CD14-positive monocyte (primary cell): ENCODE measurements at regions not wholly inside any gene's neighbourhood (a gene's known extent, or its start where the extent isn't known, plus 50 kb on each side); places are given as distances from the start of the nearest gene placed in this dataset.

Experiments
- DNase-seq, 3 donors: peaks; one replicate each; pipeline ENCODE4 v3.0.0-alpha.2; 2011 to 2022
- H2AFZ ChIP-seq: 2 replicates; pipeline ENCODE4 v1.6.0; 2012; ENCODE audit warnings: mild to moderate bottlenecking, low read depth, low read length, inconsistent platforms; ENCODE audit not compliant: insufficient read depth, poor library complexity, severe bottlenecking
- H3K27ac ChIP-seq, 2 donors: 1 replicate in 1 of 2; 2 replicates in 1 of 2; pipeline ENCODE4 v1.5.1; 2012 to 2013; ENCODE audit warnings: low read length in 2 of 2, control low read depth in 1 of 2, inconsistent platforms in 1 of 2, low read depth in 1 of 2, mild to moderate bottlenecking in 1 of 2
- H3K27me3 ChIP-seq, 2 donors: one replicate each; pipeline versions ENCODE4 v1.6.0 to v1.6.1; 2011 to 2013; ENCODE audit warnings: low read length in 2 of 2; ENCODE audit not compliant: control insufficient read depth in 2 of 2, insufficient read depth in 2 of 2
- H3K36me3 ChIP-seq, 2 donors: replicated peaks in 1 of 2; 1 replicate in 1 of 2; 2 replicates in 1 of 2; pipeline versions ENCODE4 v1.5.1 to v1.6.1; 2012 to 2013; ENCODE audit warnings: low read length in 2 of 2, control low read depth in 1 of 2, inconsistent platforms in 1 of 2, mild to moderate bottlenecking in 1 of 2; ENCODE audit not compliant: insufficient read depth in 2 of 2, control insufficient read depth in 1 of 2
- H3K4me1 ChIP-seq, 2 donors: 1 replicate in 1 of 2; 2 replicates in 1 of 2; pipeline versions ENCODE4 v1.5.1 to v1.6.1; 2012 to 2013; ENCODE audit warnings: low read length in 2 of 2, control low read depth in 1 of 2, inconsistent platforms in 1 of 2, mild to moderate bottlenecking in 1 of 2, moderate library complexity in 1 of 2; ENCODE audit not compliant: insufficient read depth in 2 of 2, control insufficient read depth in 1 of 2
- H3K4me2 ChIP-seq: replicated peaks from 2 replicates; pipeline ENCODE3; 2012; ENCODE audit warnings: low read length, moderate library complexity, mild to moderate bottlenecking; ENCODE audit not compliant: poor library complexity, severe bottlenecking; ENCODE audit errors: extremely low read depth
- H3K4me3 ChIP-seq, 3 experiments: fragments of 200-600 bp in 1 of 3; sonication (generic) in 1 of 3; replicated peaks in 1 of 3; 1 replicate in 2 of 3; 2 replicates in 1 of 3; pipeline ENCODE4 v1.5.1; 2011 to 2013; ENCODE audit warnings: low read length in 3 of 3, mild to moderate bottlenecking in 3 of 3, control low read depth in 2 of 3, low read depth in 2 of 3, inconsistent platforms in 1 of 3, moderate library complexity in 1 of 3
- H3K79me2 ChIP-seq: 2 replicates; pipeline ENCODE4 v1.6.0; 2012; ENCODE audit warnings: mild to moderate bottlenecking, control low read depth, inconsistent platforms, low read length, moderate library complexity; ENCODE audit not compliant: insufficient read depth
- H3K9ac ChIP-seq: 2 replicates; pipeline ENCODE4 v1.6.0; 2017; ENCODE audit warnings: low read length, mild to moderate bottlenecking; ENCODE audit not compliant: insufficient read depth, poor library complexity, severe bottlenecking
- H3K9me3 ChIP-seq, 2 donors: replicated peaks in 1 of 2; 1 replicate in 1 of 2; 2 replicates in 1 of 2; pipeline versions ENCODE4 v1.5.1 to v1.6.1; 2012 to 2013; ENCODE audit warnings: low read length in 2 of 2, control low read depth in 1 of 2; ENCODE audit not compliant: control insufficient read depth in 1 of 2, insufficient read depth in 1 of 2
- H4K20me1 ChIP-seq: 2 replicates; pipeline ENCODE4 v1.6.0; 2012; ENCODE audit warnings: mild to moderate bottlenecking, low read length, control low read depth, moderate library complexity; ENCODE audit not compliant: insufficient read depth
- H3K27ac Mint-ChIP-seq, 7 donors: one replicate each; pipeline ENCODE4 v1.8.0; 2020; ENCODE audit warnings: mild to moderate bottlenecking in 7 of 7, mixed read lengths in 7 of 7, moderate library complexity in 6 of 7, inconsistent platforms in 2 of 7
- H3K27me3 Mint-ChIP-seq, 3 donors: one replicate each; pipeline ENCODE4 v1.8.0; 2021 to 2022; ENCODE audit warnings: low read depth in 3 of 3, mild to moderate bottlenecking in 3 of 3, mixed read lengths in 3 of 3, moderate library complexity in 3 of 3, inconsistent platforms in 1 of 3
- H3K36me3 Mint-ChIP-seq, 2 donors: one replicate each; pipeline ENCODE4 v1.8.0; 2020; ENCODE audit warnings: mixed read lengths in 2 of 2, inconsistent platforms in 1 of 2, mild to moderate bottlenecking in 1 of 2
- H3K4me1 Mint-ChIP-seq: one replicate; pipeline ENCODE4 v1.8.0; 2020; ENCODE audit warnings: mild to moderate bottlenecking, mixed read lengths
- H3K4me3 Mint-ChIP-seq, 2 donors: one replicate each; pipeline ENCODE4 v1.8.0; 2020; ENCODE audit warnings: mild to moderate bottlenecking in 2 of 2, mixed read lengths in 2 of 2, moderate library complexity in 1 of 2
- H3K9me3 Mint-ChIP-seq, 7 donors: one replicate each; pipeline ENCODE4 v1.8.0; 2020 to 2022; ENCODE audit warnings: mixed read lengths in 7 of 7, mild to moderate bottlenecking in 6 of 7, moderate library complexity in 6 of 7, inconsistent platforms in 2 of 7
- CTCF ChIP-seq: fragments of 200-600 bp; IDR thresholded peaks from one replicate; pipeline ENCODE4 v1.8.0; 2022; ENCODE audit warnings: antibody characterized with exemption, mild to moderate bottlenecking
- WGBS: methylation state at CpG from one replicate; pipeline ENCODE4 v1.1.5; 2013; ENCODE audit warnings: missing lambda C conversion rate; ENCODE audit not compliant: insufficient coverage; 5-methylcytosine and 5-hydroxymethylcytosine counted together
- intact Hi-C, 2 donors: fragments of 100-400 bp; cut with micrococcal nuclease; formaldehyde crosslinking; loops; one replicate each; pipeline versions ENCODE4 v1.15.0 to v1.15.1; 2023

- no peaks in the 10 kb centered on the region for H3K9me3 ChIP-seq
- no peak overlapping the region for H3K9ac ChIP-seq
- H3K4me3 ChIP-seq: no peak overlapping the region
- no peaks in the 10 kb centered on the region for H4K20me1 ChIP-seq
- H3K4me1 ChIP-seq: no peaks in the 10 kb centered on the region
- intact Hi-C loops: no loop called here
- H3K4me2 ChIP-seq: no peak overlapping the region
- no peak for TF ChIP-seq CTCF
- no peak overlapping the region for H3K27ac ChIP-seq
- no peaks in the 10 kb centered on the region for H3K36me3 ChIP-seq
- H3K27me3 ChIP-seq: no peaks in the 10 kb centered on the region
- no peak overlapping the region for H2AFZ ChIP-seq
- WGBS: 96% methylated on average over 5 of the region's 5 CpGs
- H3K4me1 Mint-ChIP-seq: peaks cover 28% of the 10 kb centered on the region
- DNase-seq: no peak
- H3K4me3 Mint-ChIP-seq: no peak overlapping the region
- H3K27ac Mint-ChIP-seq: no peak overlapping the region
- no peaks in the 10 kb centered on the region for H3K79me2 ChIP-seq
- no peaks in the 10 kb centered on the region for H3K36me3 Mint-ChIP-seq
- H3K9me3 Mint-ChIP-seq: peaks cover 0 to 5% (median 0%) of the 10 kb centered on the region in 7 donors
- H3K27me3 Mint-ChIP-seq: no peaks in the 10 kb centered on the region
Measured at GRCh38 chr5:13187186-13187585, 757.3 kb downstream of the DNAH5 start.

GRCh38 chr5:13186177-13186576, 758.3 kb downstream of the DNAH5 start:
- intact Hi-C loops: no loop called here
- Histone ChIP-seq H3K79me2 (no peaks in the 10 kb centered on the region), H3K36me3 (no peaks in the 10 kb centered on the region), H3K4me3 (no peak overlapping the region), H3K27ac (no peak overlapping the region), H3K4me2 (peak overlapping the region; percentile 14), H2AFZ (no peak overlapping the region), H3K9me3 (no peaks in the 10 kb centered on the region), H3K9ac (no peak overlapping the region), H4K20me1 (no peaks in the 10 kb centered on the region), H3K27me3 (no peaks in the 10 kb centered on the region), H3K4me1 (no peaks in the 10 kb centered on the region)
- H3K36me3 Mint-ChIP-seq: no peaks in the 10 kb centered on the region
- peaks cover 0 to 5% (median 0%) of the 10 kb centered on the region in 7 donors for H3K9me3 Mint-ChIP-seq
- no peak for DNase-seq
- no peaks in the 10 kb centered on the region for H3K27me3 Mint-ChIP-seq
- peak overlapping the region in 1 of 7 donors; percentile 19 for H3K27ac Mint-ChIP-seq
- peak overlapping the region in 1 of 2 donors; percentile 47 for H3K4me3 Mint-ChIP-seq
- H3K4me1 Mint-ChIP-seq: peaks cover 28% of the 10 kb centered on the region
- no peak for TF ChIP-seq CTCF
- no CpG with 5 or more reads among the region's 1 CpG for WGBS
